Neural progenitor cell (in vitro differentiated cells): ENCODE measurements at regions not wholly inside any gene's neighbourhood (a gene's known extent, or its start where the extent isn't known, plus 50 kb on each side); places are given as distances from the start of the nearest gene placed in this dataset.

ENCODE experiments used
- EZH2 ChIP-seq: fragments of 200-600 bp; sonication (generic); IDR thresholded peaks from 2 replicates; pipeline ENCODE4 v1.6.1; 2017; ENCODE audit warnings: antibody characterized with exemption, mild to moderate bottlenecking, moderate library complexity
- TF ChIP-seq, protein P1 (sequence below): fragments of 200-600 bp; sonication (generic); IDR thresholded peaks from 2 replicates; pipeline ENCODE4 v1.5.1; 2017; ENCODE audit warnings: antibody characterized with exemption, mild to moderate bottlenecking

DNA sequence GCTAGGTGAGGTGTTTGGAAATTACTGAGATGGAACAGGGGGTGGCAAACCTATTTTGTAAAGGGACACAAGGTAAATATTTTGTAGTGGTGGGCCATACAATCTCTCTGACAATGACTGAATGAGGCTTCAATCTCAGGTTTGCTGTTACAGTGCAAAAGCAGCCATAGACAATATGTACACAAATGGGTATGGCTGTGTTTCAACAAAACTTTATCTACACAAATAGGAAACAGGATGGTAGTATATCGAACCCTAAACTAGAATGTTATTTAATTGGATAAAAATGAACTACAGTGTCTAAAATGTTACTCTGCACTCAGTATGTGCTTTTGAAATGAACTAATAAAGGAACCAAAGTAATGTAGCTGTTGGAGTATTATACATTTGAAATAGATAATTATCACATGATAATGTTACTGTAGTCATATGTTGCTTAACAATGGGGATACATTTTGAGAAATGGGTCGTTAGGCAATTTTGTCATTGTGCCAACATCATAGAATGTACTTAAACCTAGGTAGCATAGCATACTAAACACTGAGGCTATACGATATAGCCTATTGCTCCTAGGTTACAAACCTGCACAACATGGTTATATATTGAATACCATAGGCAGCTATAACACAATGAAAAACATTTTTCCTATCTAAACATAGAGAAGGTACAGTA, 495.2 kb upstream of the TBL1XR1 start:
- TF ChIP-seq, protein P1, sequence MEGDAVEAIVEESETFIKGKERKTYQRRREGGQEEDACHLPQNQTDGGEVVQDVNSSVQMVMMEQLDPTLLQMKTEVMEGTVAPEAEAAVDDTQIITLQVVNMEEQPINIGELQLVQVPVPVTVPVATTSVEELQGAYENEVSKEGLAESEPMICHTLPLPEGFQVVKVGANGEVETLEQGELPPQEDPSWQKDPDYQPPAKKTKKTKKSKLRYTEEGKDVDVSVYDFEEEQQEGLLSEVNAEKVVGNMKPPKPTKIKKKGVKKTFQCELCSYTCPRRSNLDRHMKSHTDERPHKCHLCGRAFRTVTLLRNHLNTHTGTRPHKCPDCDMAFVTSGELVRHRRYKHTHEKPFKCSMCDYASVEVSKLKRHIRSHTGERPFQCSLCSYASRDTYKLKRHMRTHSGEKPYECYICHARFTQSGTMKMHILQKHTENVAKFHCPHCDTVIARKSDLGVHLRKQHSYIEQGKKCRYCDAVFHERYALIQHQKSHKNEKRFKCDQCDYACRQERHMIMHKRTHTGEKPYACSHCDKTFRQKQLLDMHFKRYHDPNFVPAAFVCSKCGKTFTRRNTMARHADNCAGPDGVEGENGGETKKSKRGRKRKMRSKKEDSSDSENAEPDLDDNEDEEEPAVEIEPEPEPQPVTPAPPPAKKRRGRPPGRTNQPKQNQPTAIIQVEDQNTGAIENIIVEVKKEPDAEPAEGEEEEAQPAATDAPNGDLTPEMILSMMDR, result no peak
- TF ChIP-seq EZH2, result no peak
